Stomach (tissue), 4 donors: ENCODE measurements at regions not wholly inside any gene's neighbourhood (a gene's known extent, or its start where the extent isn't known, plus 50 kb on each side); places are given as distances from the start of the nearest gene placed in this dataset.

Source experiments
- CTCF ChIP-seq, 7 experiments: fragments of 450-650 bp in 4 of 7; fragments of 200-600 bp in 3 of 7; sonication (generic) in 3 of 7; IDR thresholded peaks; one replicate each; pipeline ENCODE4 v1.5.1; 2016 to 2019; ENCODE audit warnings: antibody characterized with exemption in 7 of 7, control low read depth in 2 of 7, mild to moderate bottlenecking in 1 of 7
- POLR2A ChIP-seq, 4 donors: fragments of 450-650 bp; IDR thresholded peaks; one replicate each; pipeline ENCODE4 v1.6.1; 2016; ENCODE audit warnings: antibody characterized with exemption in 4 of 4, control low read depth in 2 of 4, mild to moderate bottlenecking in 1 of 4, moderate library complexity in 1 of 4

- TF ChIP-seq CTCF (IDR thresholded peaks at IDR 0.05): no peak
- TF ChIP-seq POLR2A (IDR thresholded peaks at IDR 0.05): no peak
These were observed 91.2 kb downstream of the RFLNA start for GRCh38 chr12:124386059-124386458.
